ENCODE measurements at regions not wholly inside any gene's neighbourhood (a gene's known extent, or its start where the extent isn't known, plus 50 kb on each side); places are given as distances from the start of the nearest gene placed in this dataset.

DNA sequence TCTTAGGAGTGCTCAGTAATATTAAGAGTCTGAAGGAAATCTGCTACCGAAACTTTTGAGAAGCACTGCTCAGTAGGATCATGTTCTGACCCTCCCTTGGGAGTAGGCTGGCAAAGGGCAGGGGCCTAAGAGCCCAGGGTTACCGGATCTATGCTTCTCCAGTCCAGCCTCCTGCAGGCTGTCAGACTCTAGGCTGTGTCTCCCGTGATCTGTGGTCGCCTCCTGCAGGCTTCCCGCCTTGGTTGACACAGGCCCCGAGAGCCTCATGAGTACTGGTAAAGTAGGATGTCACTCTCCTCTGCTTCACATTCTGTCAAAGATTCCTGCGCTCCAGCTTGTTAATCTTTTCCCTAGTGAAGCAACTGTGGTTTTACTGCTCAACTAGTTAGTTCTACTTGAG lies 647.8 kb upstream of the RAB6C start:
- no peaks in the 10 kb centered on the region for H3K79me2 ChIP-seq (ENCODE audit: control insufficient read depth, low read length)
- H3K27me3 ChIP-seq (ENCODE audit: control insufficient read depth, low read length): no peaks in the 10 kb centered on the region
- H3K9me2 ChIP-seq (replicated peaks; ENCODE audit: control insufficient read depth, low read length): no peaks in the 10 kb centered on the region; the same call in 1 of the 2 replicates
- H4K20me1 ChIP-seq (ENCODE audit: control insufficient read depth, insufficient read depth, low read depth, low read length): no peaks in the 10 kb centered on the region
- H3K4me2 ChIP-seq (ENCODE audit: low read length): no peak overlapping the region
- H3K36me3 ChIP-seq (ENCODE audit: control insufficient read depth, low read length): no peaks in the 10 kb centered on the region
- no peak overlapping the region for H3K27ac ChIP-seq (ENCODE audit: low read depth, low read length)
- TF ChIP-seq, protein P1, sequence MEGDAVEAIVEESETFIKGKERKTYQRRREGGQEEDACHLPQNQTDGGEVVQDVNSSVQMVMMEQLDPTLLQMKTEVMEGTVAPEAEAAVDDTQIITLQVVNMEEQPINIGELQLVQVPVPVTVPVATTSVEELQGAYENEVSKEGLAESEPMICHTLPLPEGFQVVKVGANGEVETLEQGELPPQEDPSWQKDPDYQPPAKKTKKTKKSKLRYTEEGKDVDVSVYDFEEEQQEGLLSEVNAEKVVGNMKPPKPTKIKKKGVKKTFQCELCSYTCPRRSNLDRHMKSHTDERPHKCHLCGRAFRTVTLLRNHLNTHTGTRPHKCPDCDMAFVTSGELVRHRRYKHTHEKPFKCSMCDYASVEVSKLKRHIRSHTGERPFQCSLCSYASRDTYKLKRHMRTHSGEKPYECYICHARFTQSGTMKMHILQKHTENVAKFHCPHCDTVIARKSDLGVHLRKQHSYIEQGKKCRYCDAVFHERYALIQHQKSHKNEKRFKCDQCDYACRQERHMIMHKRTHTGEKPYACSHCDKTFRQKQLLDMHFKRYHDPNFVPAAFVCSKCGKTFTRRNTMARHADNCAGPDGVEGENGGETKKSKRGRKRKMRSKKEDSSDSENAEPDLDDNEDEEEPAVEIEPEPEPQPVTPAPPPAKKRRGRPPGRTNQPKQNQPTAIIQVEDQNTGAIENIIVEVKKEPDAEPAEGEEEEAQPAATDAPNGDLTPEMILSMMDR (IDR thresholded peaks at IDR 0.05; ENCODE audit: low read depth, low read length, poor library complexity, severe bottlenecking): no peak
- no peak for TF ChIP-seq EZH2phosphoT487 (IDR thresholded peaks at IDR 0.05; ENCODE audit: borderline replicate concordance, low read length)
- H3K4me1 ChIP-seq (ENCODE audit: control insufficient read depth, low read length): no peaks in the 10 kb centered on the region
- no peak overlapping the region for H3K4me3 ChIP-seq (ENCODE audit: low read length)
- H3F3A ChIP-seq (ENCODE audit: control insufficient read depth, insufficient read depth): no peaks in the 10 kb centered on the region
- no peaks in the 10 kb centered on the region for H3K9me3 ChIP-seq (ENCODE audit: control insufficient read depth, insufficient read depth, low read length)

- no peak overlapping the region for H3K4me3 ChIP-seq (ENCODE audit: low read length)
- no peaks in the 10 kb centered on the region for H3K4me1 ChIP-seq (ENCODE audit: control insufficient read depth, low read length)
- H3K9me2 ChIP-seq (replicated peaks; ENCODE audit: control insufficient read depth, low read length): no peaks in the 10 kb centered on the region; the same call in 1 of the 2 replicates
- H4K20me1 ChIP-seq (ENCODE audit: control insufficient read depth, insufficient read depth, low read depth, low read length): no peaks in the 10 kb centered on the region
- H3K9me3 ChIP-seq (ENCODE audit: control insufficient read depth, insufficient read depth, low read length): no peaks in the 10 kb centered on the region
- H3F3A ChIP-seq (ENCODE audit: control insufficient read depth, insufficient read depth): no peaks in the 10 kb centered on the region
- H3K27ac ChIP-seq (ENCODE audit: low read depth, low read length): no peak overlapping the region
- TF ChIP-seq, protein P1 (IDR thresholded peaks at IDR 0.05; ENCODE audit: low read depth, low read length, poor library complexity, severe bottlenecking): no peak
- no peak for TF ChIP-seq EZH2phosphoT487 (IDR thresholded peaks at IDR 0.05; ENCODE audit: borderline replicate concordance, low read length)
- H3K79me2 ChIP-seq (ENCODE audit: control insufficient read depth, low read length): no peaks in the 10 kb centered on the region
- H3K27me3 ChIP-seq (ENCODE audit: control insufficient read depth, low read length): no peaks in the 10 kb centered on the region
- H3K4me2 ChIP-seq (ENCODE audit: low read length): no peak overlapping the region
- H3K36me3 ChIP-seq (ENCODE audit: control insufficient read depth, low read length): no peaks in the 10 kb centered on the region
Measured at GRCh38 chr2:129334128-129334527, 645.3 kb upstream of the RAB6C start.

DNA sequence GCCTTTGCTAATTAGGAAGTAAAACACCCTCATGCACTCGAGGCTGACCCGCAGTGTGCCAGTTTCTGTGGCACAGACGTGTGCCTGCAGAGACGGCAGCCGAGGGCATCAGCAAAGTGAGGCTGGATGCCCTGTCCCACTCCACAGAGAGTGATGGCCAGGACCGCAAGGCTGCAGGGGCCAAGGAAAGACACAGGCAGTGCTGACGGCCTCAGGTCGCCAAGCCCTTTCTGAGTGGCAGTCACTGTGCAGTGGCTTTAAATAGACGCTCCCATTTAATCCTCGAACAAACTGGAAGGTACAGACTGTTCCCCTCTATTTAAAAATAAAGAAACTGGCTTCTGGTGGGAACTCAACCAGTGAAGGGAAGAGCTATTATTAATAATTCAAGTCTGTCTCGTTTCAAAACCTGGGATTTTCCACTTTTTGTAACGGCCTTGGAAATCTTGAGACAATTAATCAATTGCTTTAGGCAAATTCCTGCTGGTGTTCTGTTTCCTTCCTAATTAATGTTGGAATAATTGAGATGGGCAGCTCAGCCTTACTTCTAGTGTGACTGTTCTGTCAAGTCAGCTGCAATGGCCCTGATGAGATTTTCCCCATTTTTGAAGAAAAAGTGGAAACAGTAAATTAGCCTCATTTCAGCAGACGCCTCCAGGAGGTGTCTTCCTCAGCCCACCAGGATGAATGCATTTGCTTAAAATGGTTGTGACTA lies 644.6 kb upstream of the RAB6C start:
- H3K9me2 ChIP-seq (replicated peaks; ENCODE audit: control insufficient read depth, low read length): no peaks in the 10 kb centered on the region; the same call in 1 of the 2 replicates
- H3K4me1 ChIP-seq (ENCODE audit: control insufficient read depth, low read length): no peaks in the 10 kb centered on the region
- no peak for TF ChIP-seq EZH2phosphoT487 (IDR thresholded peaks at IDR 0.05; ENCODE audit: borderline replicate concordance, low read length)
- TF ChIP-seq, protein P1 (IDR thresholded peaks at IDR 0.05; ENCODE audit: low read depth, low read length, poor library complexity, severe bottlenecking): no peak
- no peaks in the 10 kb centered on the region for H3K9me3 ChIP-seq (ENCODE audit: control insufficient read depth, insufficient read depth, low read length)
- no peaks in the 10 kb centered on the region for H3F3A ChIP-seq (ENCODE audit: control insufficient read depth, insufficient read depth)
- no peak overlapping the region for H3K4me3 ChIP-seq (ENCODE audit: low read length)
- H3K4me2 ChIP-seq (ENCODE audit: low read length): no peak overlapping the region
- no peaks in the 10 kb centered on the region for H4K20me1 ChIP-seq (ENCODE audit: control insufficient read depth, insufficient read depth, low read depth, low read length)
- H3K79me2 ChIP-seq (ENCODE audit: control insufficient read depth, low read length): no peaks in the 10 kb centered on the region
- H3K36me3 ChIP-seq (ENCODE audit: control insufficient read depth, low read length): no peaks in the 10 kb centered on the region
- no peak overlapping the region for H3K27ac ChIP-seq (ENCODE audit: low read depth, low read length)
- no peaks in the 10 kb centered on the region for H3K27me3 ChIP-seq (ENCODE audit: control insufficient read depth, low read length)

All from DOHH2 (cell line).